OCI-LY7 (cell line): ENCODE measurements at regions not wholly inside any gene's neighbourhood (a gene's known extent, or its start where the extent isn't known, plus 50 kb on each side); places are given as distances from the start of the nearest gene placed in this dataset.

Experiments
- BruUV-seq: library from RNA; stranded (reverse); fragments of 400-500 nt; replicated peaks from 2 replicates; lab custom pipeline; 2021; lab: Mats Ljungman, UMichigan
- CTCF ChIA-PET: fragments of 300-600 bp; sonication (Branson Sonifier 250); formaldehyde crosslinking; loops from one replicate; lab custom pipeline; 2022; ENCODE audit warnings: antibody characterized with exemption; ENCODE audit not compliant: unreplicated experiment; lab: Charles Lee
- POLR2A ChIA-PET: fragments of 300-600 bp; sonication (Branson Sonifier 250); formaldehyde crosslinking; loops from one replicate; lab custom pipeline; 2022; ENCODE audit warnings: antibody characterized with exemption; lab: Charles Lee
- DNase-seq: peaks from one replicate; pipeline ENCODE4 v3.0.0-alpha.2; 2015; ENCODE audit warnings: low spot score
- H2AFZ ChIP-seq: fragments of 200-600 bp; sonication (generic), shearing (Covaris generic); 2 replicates; pipeline ENCODE4 v1.6.1; 2014; ENCODE audit warnings: mild to moderate bottlenecking, antibody characterized with exemption, low read length, moderate library complexity
- H3K27ac ChIP-seq: fragments of 200-600 bp; sonication (generic); 2 replicates; pipeline ENCODE4 v1.5.1; 2014; ENCODE audit warnings: mixed run types, low read depth, mild to moderate bottlenecking, moderate library complexity, low read length, inconsistent platforms; ENCODE audit not compliant: poor library complexity, severe bottlenecking
- H3K36me3 ChIP-seq: fragments of 200-600 bp; sonication (generic); 2 replicates; pipeline ENCODE4 v1.6.1; 2014; ENCODE audit warnings: mild to moderate bottlenecking, antibody characterized with exemption, low read length, moderate library complexity, mixed read lengths; ENCODE audit not compliant: insufficient read depth
- H3K4me1 ChIP-seq: fragments of 200-600 bp; sonication (generic); 2 replicates; pipeline ENCODE4 v1.5.1; 2014; ENCODE audit warnings: mild to moderate bottlenecking, low read length; ENCODE audit not compliant: insufficient read depth, poor library complexity, severe bottlenecking
- H3K4me2 ChIP-seq: fragments of 200-600 bp; sonication (generic); 2 replicates; pipeline ENCODE4 v1.6.1; 2014; ENCODE audit warnings: mild to moderate bottlenecking, low read length
- H3K4me3 ChIP-seq: fragments of 200-600 bp; sonication (generic); 2 replicates; pipeline ENCODE4 v1.5.1; 2014; ENCODE audit warnings: mild to moderate bottlenecking, low read depth, low read length; ENCODE audit not compliant: poor library complexity, severe bottlenecking
- H3K79me2 ChIP-seq: fragments of 200-600 bp; sonication (generic); 2 replicates; pipeline ENCODE4 v1.6.1; 2016; ENCODE audit warnings: low read depth, mild to moderate bottlenecking, low read length, moderate library complexity, mixed read lengths; ENCODE audit not compliant: insufficient read depth
- H3K9me2 ChIP-seq: fragments of 200-600 bp; sonication (generic); 2 replicates; pipeline ENCODE4 v1.6.1; 2016; ENCODE audit warnings: mild to moderate bottlenecking, low read length, mixed read lengths; ENCODE audit not compliant: insufficient read depth
- H3K9me3 ChIP-seq: fragments of 200-600 bp; sonication (generic); 2 replicates; pipeline ENCODE4 v1.6.1; 2014; ENCODE audit warnings: mild to moderate bottlenecking, mixed run types, low read length, mixed read lengths
- H4K20me1 ChIP-seq: fragments of 200-600 bp; sonication (generic); 2 replicates; pipeline ENCODE4 v1.6.1; 2014; ENCODE audit warnings: mild to moderate bottlenecking, antibody characterized with exemption, low read length, moderate library complexity, mixed read lengths; ENCODE audit not compliant: insufficient read depth
- CTCF ChIP-seq: fragments of 200-600 bp; sonication (generic); conservative IDR thresholded peaks from 2 replicates; pipeline ENCODE4 v1.5.1; 2014; ENCODE audit warnings: mild to moderate bottlenecking, antibody characterized with exemption, low read length, moderate library complexity, mixed read lengths
- EZH2phosphoT487 ChIP-seq: fragments of 200-600 bp; sonication (generic); IDR thresholded peaks from 2 replicates; pipeline ENCODE4 v1.6.1; 2018; ENCODE audit warnings: low read depth, borderline replicate concordance, mild to moderate bottlenecking, mixed run types, antibody characterized with exemption, low read length, moderate library complexity, mixed read lengths
- intact Hi-C: fragments of 100-400 bp; cut with micrococcal nuclease; formaldehyde crosslinking; loops from one replicate; pipeline ENCODE4 v1.10.0; 2022; ENCODE audit not compliant: unreplicated experiment

- no peak for TF ChIP-seq EZH2phosphoT487
- no peak for TF ChIP-seq CTCF
- ChIA-PET POLR2A (no interaction called here), CTCF (interaction anchor here (0.9 kb wide), 1 partner anchor 101 kb away, joined by 3 read pairs; no protein-coding TSS in a partner anchor)
- peaks cover 20% of the 10 kb centered on the region for H3K4me1 ChIP-seq
- H4K20me1 ChIP-seq = peaks cover 9% of the 10 kb centered on the region; the same call in 1 of the 2 replicates
- no peaks in the 10 kb centered on the region for H3K9me3 ChIP-seq
- no peak overlapping the region for H3K27ac ChIP-seq
- no TSS peak for BruUV-seq
- no peaks in the 10 kb centered on the region for H3K79me2 ChIP-seq
- intact Hi-C loops = no loop called here
- no peak overlapping the region for H2AFZ ChIP-seq
- H3K4me2 ChIP-seq = no peak overlapping the region
- no peak overlapping the region for H3K4me3 ChIP-seq
- no peaks in the 10 kb centered on the region for H3K36me3 ChIP-seq
- no peak for DNase-seq
- H3K9me2 ChIP-seq = no peaks in the 10 kb centered on the region
These were observed 281.1 kb upstream of the KLF14 start for GRCh38 chr7:131014906-131015656.

- no peaks in the 10 kb centered on the region for H3K9me2 ChIP-seq
- no peak for DNase-seq
- H3K36me3 ChIP-seq = no peaks in the 10 kb centered on the region
- peaks cover 7% of the 10 kb centered on the region; the same call in 1 of the 2 replicates for H4K20me1 ChIP-seq
- H3K4me2 ChIP-seq = no peak overlapping the region
- POLR2A ChIA-PET = no interaction called here
- no peak overlapping the region for H3K27ac ChIP-seq
- intact Hi-C loops = no loop called here
- H2AFZ ChIP-seq = no peak overlapping the region
- no TSS peak for BruUV-seq
- H3K4me1 ChIP-seq = peaks cover 19% of the 10 kb centered on the region
- no peak overlapping the region for H3K4me3 ChIP-seq
- CTCF ChIA-PET = no interaction called here
- no peak for TF ChIP-seq CTCF
- TF ChIP-seq EZH2phosphoT487 = no peak
- no peaks in the 10 kb centered on the region for H3K79me2 ChIP-seq
- no peaks in the 10 kb centered on the region for H3K9me3 ChIP-seq
These were observed 281.6 kb upstream of the KLF14 start for GRCh38 chr7:131015657-131015958.

GRCh38 chr7:131016230-131016629 is 282.2 kb upstream of the KLF14 start:
- POLR2A ChIA-PET = interaction anchor here (0.6 kb wide), 1 partner anchor 412 kb away, joined by 6 read pairs; no protein-coding TSS in a partner anchor
- Histone ChIP-seq H4K20me1 (peaks cover 5% of the 10 kb centered on the region; the same call in 1 of the 2 replicates), H3K79me2 (no peaks in the 10 kb centered on the region), H3K4me2 (no peak overlapping the region), H3K4me1 (peaks cover 18% of the 10 kb centered on the region), H3K9me2 (no peaks in the 10 kb centered on the region), H3K9me3 (no peaks in the 10 kb centered on the region), H3K27ac (no peak overlapping the region), H3K4me3 (no peak overlapping the region), H2AFZ (no peak overlapping the region), H3K36me3 (no peaks in the 10 kb centered on the region)
- CTCF ChIA-PET = no interaction called here
- TF ChIP-seq EZH2phosphoT487 = no peak
- TF ChIP-seq CTCF = no peak
- intact Hi-C loops = no loop called here
- no peak for DNase-seq
- BruUV-seq = no TSS peak
